ENCODE measurements at regions not wholly inside any gene's neighbourhood (a gene's known extent, or its start where the extent isn't known, plus 50 kb on each side); places are given as distances from the start of the nearest gene placed in this dataset.

GRCh38 chr7:113291058-113291457 lies 172.7 kb upstream of the SMIM30 start:
- WGBS, 5 donors, result 85 to 90% (median 88%) methylated on average over 9 of the region's 9 CpGs

GRCh38 chr7:113289140-113289740 lies 170.9 kb upstream of the SMIM30 start:
- intact Hi-C loops (cut with DNase I; ENCODE audit: low total_unique reads), result loop anchor here (10.0 kb wide), 1 partner anchor 56 kb away; no protein-coding TSS in a partner anchor
- H3K9me3 ChIP-seq, result no peaks in the 10 kb centered on the region
- H3K27ac ChIP-seq, result no peak overlapping the region
- DNase-seq, result peak in 1 of 2 donors; percentile 47
- H3K27me3 ChIP-seq, result no peaks in the 10 kb centered on the region
- TF ChIP-seq EP300 (IDR thresholded peaks at IDR 0.05) (no peak), CTCF (IDR thresholded peaks at IDR 0.05) (peak in 2 of 7 experiments; percentile 10 to 31)
- 35 to 47% (median 46%) methylated on average over 4 of the region's 4 CpGs for WGBS, 5 donors
- H3K36me3 ChIP-seq, result no peaks in the 10 kb centered on the region
- H3K4me1 ChIP-seq, result no peaks in the 10 kb centered on the region
- no peak overlapping the region for H3K4me3 ChIP-seq

More at GRCh38 chr7:113291058-113291457, 172.7 kb upstream of the SMIM30 start:
- intact Hi-C loops (cut with DNase I; ENCODE audit: low total_unique reads), result no loop called here
- Histone ChIP-seq H3K4me1 (no peaks in the 10 kb centered on the region), H3K27me3 (no peaks in the 10 kb centered on the region), H3K27ac (no peak overlapping the region), H3K36me3 (no peaks in the 10 kb centered on the region), H3K9me3 (no peaks in the 10 kb centered on the region), H3K4me3 (no peak overlapping the region)
- TF ChIP-seq POLR2AphosphoS5 (IDR thresholded peaks at IDR 0.05) (no peak), EP300 (IDR thresholded peaks at IDR 0.05) (no peak), CTCF (IDR thresholded peaks at IDR 0.05) (no peak)
- no peak for DNase-seq

GRCh38 chr7:113285411-113285810 lies 167.1 kb upstream of the SMIM30 start:
- WGBS, 5 donors, result 55 to 78% (median 62%) methylated on average over 3 of the region's 3 CpGs
- no peaks in the 10 kb centered on the region for H3K4me1 ChIP-seq
- H3K9me3 ChIP-seq, result no peaks in the 10 kb centered on the region
- no peaks in the 10 kb centered on the region for H3K36me3 ChIP-seq
- TF ChIP-seq POLR2A (IDR thresholded peaks at IDR 0.05) (no peak), POLR2AphosphoS5 (IDR thresholded peaks at IDR 0.05) (no peak), CTCF (IDR thresholded peaks at IDR 0.05) (no peak), EP300 (IDR thresholded peaks at IDR 0.05) (no peak)
- no peaks in the 10 kb centered on the region for H3K27me3 ChIP-seq
- no peak overlapping the region for H3K27ac ChIP-seq
- H3K4me3 ChIP-seq, result no peak overlapping the region
- no peak for DNase-seq
- intact Hi-C loops (cut with DNase I; ENCODE audit: low total_unique reads), result loop anchor here (10.0 kb wide), 1 partner anchor 59 kb away; no protein-coding TSS in a partner anchor

GRCh38 chr7:113283861-113284260 lies 165.5 kb upstream of the SMIM30 start:
- no peak for DNase-seq
- no peaks in the 10 kb centered on the region for H3K4me1 ChIP-seq
- TF ChIP-seq POLR2AphosphoS5 (IDR thresholded peaks at IDR 0.05), result no peak
- no peak for TF ChIP-seq CTCF (IDR thresholded peaks at IDR 0.05)
- no peak for TF ChIP-seq POLR2A (IDR thresholded peaks at IDR 0.05)
- no peak for TF ChIP-seq EP300 (IDR thresholded peaks at IDR 0.05)
- H3K27ac ChIP-seq, result no peak overlapping the region
- H3K27me3 ChIP-seq, result no peaks in the 10 kb centered on the region
- intact Hi-C loops (cut with DNase I; ENCODE audit: low total_unique reads), result loop anchor here (10.0 kb wide), 1 partner anchor 61 kb away; no protein-coding TSS in a partner anchor
- no peaks in the 10 kb centered on the region for H3K36me3 ChIP-seq
- H3K4me3 ChIP-seq, result no peak overlapping the region
- H3K9me3 ChIP-seq, result no peaks in the 10 kb centered on the region
